OCI-LY7 (cell line): ENCODE measurements at regions not wholly inside any gene's neighbourhood (a gene's known extent, or its start where the extent isn't known, plus 50 kb on each side); places are given as distances from the start of the nearest gene placed in this dataset.

Experiments used
- EZH2phosphoT487 ChIP-seq: fragments of 200-600 bp; sonication (generic); IDR thresholded peaks from 2 replicates; pipeline ENCODE4 v1.6.1; 2018; ENCODE audit warnings: low read depth, borderline replicate concordance, mild to moderate bottlenecking, mixed run types, antibody characterized with exemption, low read length, moderate library complexity, mixed read lengths
- TF ChIP-seq, protein P1 (sequence below): fragments of 200-600 bp; sonication (generic); conservative IDR thresholded peaks from 2 replicates; pipeline ENCODE4 v1.5.1; 2014; ENCODE audit warnings: mild to moderate bottlenecking, antibody characterized with exemption, low read length, moderate library complexity, mixed read lengths

DNA sequence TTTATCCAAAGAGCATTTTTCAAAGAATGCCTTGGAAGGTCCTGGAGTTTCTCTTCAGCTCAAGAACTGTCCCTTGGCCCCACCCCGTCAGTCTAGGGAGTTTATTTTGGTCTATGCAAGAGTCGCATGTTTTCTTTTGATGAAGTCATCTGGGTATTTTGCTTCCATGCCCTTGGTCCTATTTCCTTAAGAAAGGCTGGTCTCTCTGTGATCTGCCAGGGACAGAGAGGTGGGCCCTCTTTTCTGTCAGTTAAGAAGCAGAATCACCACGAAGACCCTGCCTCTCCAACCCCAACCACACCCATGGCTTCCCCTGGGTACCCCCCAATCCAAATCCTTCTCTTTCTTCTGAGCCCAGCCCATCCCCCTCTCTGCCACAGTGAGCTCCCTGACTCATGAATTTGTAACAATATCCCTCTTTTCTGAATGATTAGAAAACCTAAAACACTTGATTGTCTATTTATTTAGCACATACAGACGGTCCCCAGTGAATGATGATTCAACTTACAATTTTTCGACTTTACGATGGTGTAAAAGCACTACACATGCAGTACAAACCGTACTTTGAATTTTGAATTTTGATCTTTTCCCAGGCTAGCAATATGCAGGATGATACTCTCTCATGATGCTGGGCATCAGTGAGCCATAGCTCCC lies 163.5 kb upstream of the ADRA1B start:
- TF ChIP-seq EZH2phosphoT487, result no peak
- TF ChIP-seq, protein P1, sequence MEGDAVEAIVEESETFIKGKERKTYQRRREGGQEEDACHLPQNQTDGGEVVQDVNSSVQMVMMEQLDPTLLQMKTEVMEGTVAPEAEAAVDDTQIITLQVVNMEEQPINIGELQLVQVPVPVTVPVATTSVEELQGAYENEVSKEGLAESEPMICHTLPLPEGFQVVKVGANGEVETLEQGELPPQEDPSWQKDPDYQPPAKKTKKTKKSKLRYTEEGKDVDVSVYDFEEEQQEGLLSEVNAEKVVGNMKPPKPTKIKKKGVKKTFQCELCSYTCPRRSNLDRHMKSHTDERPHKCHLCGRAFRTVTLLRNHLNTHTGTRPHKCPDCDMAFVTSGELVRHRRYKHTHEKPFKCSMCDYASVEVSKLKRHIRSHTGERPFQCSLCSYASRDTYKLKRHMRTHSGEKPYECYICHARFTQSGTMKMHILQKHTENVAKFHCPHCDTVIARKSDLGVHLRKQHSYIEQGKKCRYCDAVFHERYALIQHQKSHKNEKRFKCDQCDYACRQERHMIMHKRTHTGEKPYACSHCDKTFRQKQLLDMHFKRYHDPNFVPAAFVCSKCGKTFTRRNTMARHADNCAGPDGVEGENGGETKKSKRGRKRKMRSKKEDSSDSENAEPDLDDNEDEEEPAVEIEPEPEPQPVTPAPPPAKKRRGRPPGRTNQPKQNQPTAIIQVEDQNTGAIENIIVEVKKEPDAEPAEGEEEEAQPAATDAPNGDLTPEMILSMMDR, result no peak
